K562 (cell line): ENCODE measurements at regions not wholly inside any gene's neighbourhood (a gene's known extent, or its start where the extent isn't known, plus 50 kb on each side); places are given as distances from the start of the nearest gene placed in this dataset.

Experiments
- ELK1 ChIP-seq: sonication (generic); formaldehyde crosslinking; IDR thresholded peaks from 2 replicates; pipeline ENCODE4 v1.8.1; 2022; ENCODE audit warnings: missing genetic modification reagents
- PTBP1 ChIP-seq: fragments of 200-400 bp; formaldehyde crosslinking; IDR thresholded peaks from 2 replicates; pipeline ENCODE4 v1.6.1; 2017; ENCODE audit warnings: low read depth, low read length
- ZNF407 ChIP-seq: fragments of 450-650 bp; IDR thresholded peaks from 2 replicates; pipeline ENCODE4 v1.6.1; 2016; ENCODE audit warnings: low read depth

GRCh38 chr5:125704888-125705287 lies 718.3 kb upstream of the GRAMD2B start (continued):
- TF ChIP-seq ZNF407 (no peak), ELK1 (CRISPR knock-in tag) (no peak), PTBP1 (no peak)
